ENCODE measurements at regions not wholly inside any gene's neighbourhood (a gene's known extent, or its start where the extent isn't known, plus 50 kb on each side); places are given as distances from the start of the nearest gene placed in this dataset.

DNA sequence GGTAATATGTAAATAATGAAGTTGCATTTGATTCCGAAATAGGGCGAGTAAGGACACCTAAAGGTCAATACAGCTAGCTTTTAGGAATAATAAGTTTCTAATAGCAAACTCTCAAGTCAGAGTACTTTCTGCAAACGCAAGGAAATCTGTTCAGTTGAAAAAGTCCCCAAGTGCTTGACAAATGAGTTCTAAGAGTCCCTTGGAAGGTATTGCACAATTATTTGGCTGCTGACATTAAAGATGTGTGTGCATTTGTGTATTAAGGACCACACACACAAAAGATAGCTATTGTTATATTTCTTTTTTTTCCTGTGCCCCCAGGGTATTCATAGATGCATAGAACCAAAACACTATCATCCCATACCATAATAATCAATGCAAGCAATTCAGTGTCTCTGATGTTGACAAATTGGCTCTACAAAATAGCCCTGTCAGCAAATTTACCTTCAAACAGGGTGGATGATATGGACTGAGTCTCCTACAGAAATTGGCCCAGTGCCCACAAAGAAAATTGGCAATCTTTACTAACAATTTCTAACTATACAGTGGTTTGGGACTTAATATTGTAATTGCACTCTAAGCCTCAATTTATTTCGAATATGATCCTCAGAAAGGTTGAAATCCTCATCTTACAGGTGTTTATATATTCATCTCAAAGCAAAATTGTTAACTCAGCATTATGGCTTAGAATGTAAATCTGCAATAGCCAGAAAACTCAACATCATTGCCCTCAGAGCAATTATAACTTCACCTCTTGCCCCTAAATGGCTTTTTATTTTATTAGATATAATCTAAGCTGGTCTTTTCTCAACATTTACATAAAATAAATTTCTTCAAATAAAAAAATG is 827.2 kb downstream of the MAT2B start:
- Mint-ChIP-seq H3K4me1 (no peaks in the 10 kb centered on the region), H3K9me3 (peaks cover 0 to 3% (median 0%) of the 10 kb centered on the region in 7 donors), H3K36me3 (no peaks in the 10 kb centered on the region), H3K27ac (no peak overlapping the region), H3K4me3 (no peak overlapping the region), H3K27me3 (ENCODE audit: low read depth in 3 of 3) (peaks cover 0 to 1% (median 0%) of the 10 kb centered on the region in 3 donors)
- Histone ChIP-seq H3K27ac (ENCODE audit: low read depth in 1 of 2, low read length in 2 of 2) (no peak overlapping the region), H3K4me3 (replicated peaks in 1 of 3; ENCODE audit: low read depth in 2 of 3, low read length in 3 of 3) (no peak overlapping the region), H3K27me3 (ENCODE audit: control insufficient read depth in 2 of 2, insufficient read depth in 2 of 2, low read length in 2 of 2) (no peaks in the 10 kb centered on the region), H3K36me3 (replicated peaks in 1 of 2; ENCODE audit: control insufficient read depth in 1 of 2, insufficient read depth in 2 of 2, low read length in 2 of 2) (no peaks in the 10 kb centered on the region), H3K79me2 (ENCODE audit: insufficient read depth, low read length) (no peaks in the 10 kb centered on the region), H3K4me1 (ENCODE audit: control insufficient read depth in 1 of 2, insufficient read depth in 2 of 2, low read length in 2 of 2) (no peaks in the 10 kb centered on the region), H2AFZ (ENCODE audit: insufficient read depth, low read depth, low read length, poor library complexity, severe bottlenecking) (no peak overlapping the region), H4K20me1 (ENCODE audit: insufficient read depth, low read length) (no peaks in the 10 kb centered on the region), H3K9me3 (replicated peaks in 1 of 2; ENCODE audit: control insufficient read depth in 1 of 2, insufficient read depth in 1 of 2, low read length in 2 of 2) (no peaks in the 10 kb centered on the region), H3K9ac (ENCODE audit: insufficient read depth, low read length, poor library complexity, severe bottlenecking) (no peak overlapping the region), H3K4me2 (replicated peaks; ENCODE audit: extremely low read depth, low read length, poor library complexity, severe bottlenecking) (no peak overlapping the region)
- intact Hi-C loops (cut with micrococcal nuclease): no loop called here
- TF ChIP-seq, protein P1, sequence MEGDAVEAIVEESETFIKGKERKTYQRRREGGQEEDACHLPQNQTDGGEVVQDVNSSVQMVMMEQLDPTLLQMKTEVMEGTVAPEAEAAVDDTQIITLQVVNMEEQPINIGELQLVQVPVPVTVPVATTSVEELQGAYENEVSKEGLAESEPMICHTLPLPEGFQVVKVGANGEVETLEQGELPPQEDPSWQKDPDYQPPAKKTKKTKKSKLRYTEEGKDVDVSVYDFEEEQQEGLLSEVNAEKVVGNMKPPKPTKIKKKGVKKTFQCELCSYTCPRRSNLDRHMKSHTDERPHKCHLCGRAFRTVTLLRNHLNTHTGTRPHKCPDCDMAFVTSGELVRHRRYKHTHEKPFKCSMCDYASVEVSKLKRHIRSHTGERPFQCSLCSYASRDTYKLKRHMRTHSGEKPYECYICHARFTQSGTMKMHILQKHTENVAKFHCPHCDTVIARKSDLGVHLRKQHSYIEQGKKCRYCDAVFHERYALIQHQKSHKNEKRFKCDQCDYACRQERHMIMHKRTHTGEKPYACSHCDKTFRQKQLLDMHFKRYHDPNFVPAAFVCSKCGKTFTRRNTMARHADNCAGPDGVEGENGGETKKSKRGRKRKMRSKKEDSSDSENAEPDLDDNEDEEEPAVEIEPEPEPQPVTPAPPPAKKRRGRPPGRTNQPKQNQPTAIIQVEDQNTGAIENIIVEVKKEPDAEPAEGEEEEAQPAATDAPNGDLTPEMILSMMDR (IDR thresholded peaks at IDR 0.05): no peak
- 100% methylated on average over 2 of the region's 4 CpGs for WGBS (ENCODE audit: insufficient coverage)
- no peak for DNase-seq

DNA sequence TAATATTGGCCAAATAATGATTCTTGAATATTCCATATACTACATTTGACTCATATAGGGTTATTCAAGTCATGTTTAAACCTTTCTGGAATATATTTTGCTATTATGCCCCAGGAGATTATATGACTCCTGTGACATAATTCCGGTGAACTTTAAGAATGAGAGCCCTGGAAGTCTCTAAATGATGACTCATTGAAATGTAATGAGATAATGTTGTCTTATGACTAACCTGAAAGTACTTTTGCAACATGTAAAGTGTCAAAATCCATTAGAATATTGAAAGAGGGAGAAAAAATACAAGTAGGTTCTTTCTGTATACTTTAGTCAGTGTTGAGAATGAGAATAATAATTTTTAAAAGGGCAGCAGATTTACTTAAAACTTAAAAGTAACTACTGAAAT is 830.4 kb downstream of the MAT2B start:
- no peaks in the 10 kb centered on the region for H3K4me1 Mint-ChIP-seq
- H3K9me3 ChIP-seq (replicated peaks in 1 of 2; ENCODE audit: control insufficient read depth in 1 of 2, insufficient read depth in 1 of 2, low read length in 2 of 2): no peaks in the 10 kb centered on the region
- H3K4me2 ChIP-seq (replicated peaks; ENCODE audit: extremely low read depth, low read length, poor library complexity, severe bottlenecking): no peak overlapping the region
- intact Hi-C loops (cut with micrococcal nuclease): no loop called here
- no peak overlapping the region for H3K27ac ChIP-seq (ENCODE audit: low read depth in 1 of 2, low read length in 2 of 2)
- no peaks in the 10 kb centered on the region for H3K4me1 ChIP-seq (ENCODE audit: control insufficient read depth in 1 of 2, insufficient read depth in 2 of 2, low read length in 2 of 2)
- no peaks in the 10 kb centered on the region for H3K27me3 ChIP-seq (ENCODE audit: control insufficient read depth in 2 of 2, insufficient read depth in 2 of 2, low read length in 2 of 2)
- TF ChIP-seq, protein P1 (IDR thresholded peaks at IDR 0.05): no peak
- no peaks in the 10 kb centered on the region for H3K36me3 Mint-ChIP-seq
- no peak overlapping the region for H2AFZ ChIP-seq (ENCODE audit: insufficient read depth, low read depth, low read length, poor library complexity, severe bottlenecking)
- no peaks in the 10 kb centered on the region for H4K20me1 ChIP-seq (ENCODE audit: insufficient read depth, low read length)
- H3K36me3 ChIP-seq (replicated peaks in 1 of 2; ENCODE audit: control insufficient read depth in 1 of 2, insufficient read depth in 2 of 2, low read length in 2 of 2): no peaks in the 10 kb centered on the region
- H3K4me3 ChIP-seq (replicated peaks in 1 of 3; ENCODE audit: low read depth in 2 of 3, low read length in 3 of 3): no peak overlapping the region
- no peak overlapping the region for H3K4me3 Mint-ChIP-seq
- H3K27ac Mint-ChIP-seq: no peak overlapping the region
- H3K9ac ChIP-seq (ENCODE audit: insufficient read depth, low read length, poor library complexity, severe bottlenecking): no peak overlapping the region
- DNase-seq: no peak
- no CpG with 5 or more reads among the region's 1 CpG for WGBS (ENCODE audit: insufficient coverage)
- H3K9me3 Mint-ChIP-seq: peaks cover 0 to 2% (median 0%) of the 10 kb centered on the region in 7 donors
- H3K27me3 Mint-ChIP-seq (ENCODE audit: low read depth in 3 of 3): peaks cover 0 to 3% (median 1%) of the 10 kb centered on the region in 3 donors
- no peaks in the 10 kb centered on the region for H3K79me2 ChIP-seq (ENCODE audit: insufficient read depth, low read length)

Measured in CD14-positive monocyte (primary cell).